Osteoblast (primary cell): ENCODE measurements at regions not wholly inside any gene's neighbourhood (a gene's known extent, or its start where the extent isn't known, plus 50 kb on each side); places are given as distances from the start of the nearest gene placed in this dataset.

Source experiments
- DNase-seq: peaks from one replicate; pipeline ENCODE4 v3.0.0; 2011; ENCODE audit warnings: low spot score, mixed read lengths; ENCODE audit not compliant: insufficient read length; ENCODE audit errors: missing footprints
- H2AFZ ChIP-seq: 2 replicates; pipeline ENCODE4 v1.6.0; 2011; ENCODE audit warnings: mild to moderate bottlenecking, low read length
- H3K27ac ChIP-seq: 2 replicates; pipeline ENCODE4 v1.5.1; 2011; ENCODE audit warnings: mild to moderate bottlenecking, low read depth, low read length, moderate library complexity
- H3K27me3 ChIP-seq: 2 replicates; pipeline ENCODE4 v1.6.0; 2012; ENCODE audit warnings: mild to moderate bottlenecking, control low read depth, inconsistent platforms, low read length, moderate library complexity; ENCODE audit not compliant: insufficient read depth
- H3K36me3 ChIP-seq: 2 replicates; pipeline ENCODE4 v1.5.1; 2011; ENCODE audit warnings: mild to moderate bottlenecking, low read length, control low read depth, moderate library complexity; ENCODE audit not compliant: insufficient read depth
- H3K4me1 ChIP-seq: 2 replicates; pipeline ENCODE4 v1.5.1; 2011; ENCODE audit warnings: mild to moderate bottlenecking, low read length, control low read depth, moderate library complexity; ENCODE audit not compliant: insufficient read depth
- H3K4me2 ChIP-seq: 2 replicates; pipeline ENCODE4 v1.6.0; 2011; ENCODE audit warnings: mild to moderate bottlenecking, low read length; ENCODE audit not compliant: insufficient read depth
- H3K4me3 ChIP-seq: fragments of 200-600 bp; sonication (generic); 3 replicates; pipeline ENCODE4 v1.5.1; 2012; ENCODE audit warnings: mild to moderate bottlenecking, low read length, inconsistent platforms; ENCODE audit not compliant: insufficient read depth
- H3K79me2 ChIP-seq: 2 replicates; pipeline ENCODE4 v1.6.0; 2012; ENCODE audit warnings: mild to moderate bottlenecking, low read length, control low read depth, inconsistent platforms; ENCODE audit not compliant: insufficient read depth
- H3K9me3 ChIP-seq: 2 replicates; pipeline ENCODE4 v1.5.1; 2011; ENCODE audit warnings: low read depth, low read length, control low read depth
- H4K20me1 ChIP-seq: 2 replicates; pipeline ENCODE4 v1.6.0; 2012; ENCODE audit warnings: mild to moderate bottlenecking, low read length, control low read depth; ENCODE audit not compliant: insufficient read depth
- CTCF ChIP-seq: IDR thresholded peaks from 2 replicates; pipeline ENCODE4 v1.5.1; 2011; ENCODE audit warnings: mild to moderate bottlenecking, low read depth, low read length, moderate library complexity; ENCODE audit errors: extremely low read depth

GRCh38 chr6:103570431-103570830 lies 1289.3 kb downstream of the HACE1 start:
- H2AFZ ChIP-seq: no peak overlapping the region
- H3K9me3 ChIP-seq: no peaks in the 10 kb centered on the region
- H3K36me3 ChIP-seq: no peaks in the 10 kb centered on the region
- H4K20me1 ChIP-seq: no peaks in the 10 kb centered on the region
- H3K79me2 ChIP-seq: no peaks in the 10 kb centered on the region
- no peak overlapping the region for H3K27ac ChIP-seq
- H3K4me1 ChIP-seq: no peaks in the 10 kb centered on the region
- H3K4me3 ChIP-seq: no peak overlapping the region
- no peaks in the 10 kb centered on the region for H3K27me3 ChIP-seq
- no peak for DNase-seq
- TF ChIP-seq CTCF: no peak
- no peak overlapping the region for H3K4me2 ChIP-seq

- Histone ChIP-seq H3K4me2 (no peak overlapping the region), H3K27me3 (no peaks in the 10 kb centered on the region), H3K36me3 (no peaks in the 10 kb centered on the region), H3K4me3 (no peak overlapping the region), H3K9me3 (no peaks in the 10 kb centered on the region), H4K20me1 (no peaks in the 10 kb centered on the region), H3K27ac (no peak overlapping the region), H3K79me2 (no peaks in the 10 kb centered on the region), H3K4me1 (no peaks in the 10 kb centered on the region), H2AFZ (no peak overlapping the region)
- TF ChIP-seq CTCF: no peak
- DNase-seq: no peak
Observed at GRCh38 chr6:103554911-103555310, 1304.8 kb downstream of the HACE1 start.

GRCh38 chr6:103538381-103538780 lies 1321.3 kb downstream of the HACE1 start:
- DNase-seq: no peak
- no peaks in the 10 kb centered on the region for H4K20me1 ChIP-seq
- H3K27ac ChIP-seq: no peak overlapping the region
- no peaks in the 10 kb centered on the region for H3K27me3 ChIP-seq
- TF ChIP-seq CTCF: no peak
- no peak overlapping the region for H3K4me2 ChIP-seq
- H3K9me3 ChIP-seq: peaks cover 5% of the 10 kb centered on the region
- no peak overlapping the region for H3K4me3 ChIP-seq
- no peaks in the 10 kb centered on the region for H3K36me3 ChIP-seq
- H3K4me1 ChIP-seq: no peaks in the 10 kb centered on the region
- no peaks in the 10 kb centered on the region for H3K79me2 ChIP-seq
- no peak overlapping the region for H2AFZ ChIP-seq

GRCh38 chr6:103534814-103535213 lies 1324.9 kb downstream of the HACE1 start:
- H4K20me1 ChIP-seq: no peaks in the 10 kb centered on the region
- no peak for DNase-seq
- H3K4me2 ChIP-seq: no peak overlapping the region
- H3K79me2 ChIP-seq: no peaks in the 10 kb centered on the region
- H3K36me3 ChIP-seq: no peaks in the 10 kb centered on the region
- H3K27me3 ChIP-seq: no peaks in the 10 kb centered on the region
- H3K4me3 ChIP-seq: no peak overlapping the region
- H2AFZ ChIP-seq: no peak overlapping the region
- no peaks in the 10 kb centered on the region for H3K4me1 ChIP-seq
- peaks cover 5% of the 10 kb centered on the region for H3K9me3 ChIP-seq
- TF ChIP-seq CTCF: no peak
- H3K27ac ChIP-seq: no peak overlapping the region
